Activated T-helper 1 cell treated with anti-CD3 and anti-CD28 coated beads, Interleukin-12 subunit alpha, Interleukin-12 subunit beta, Interleukin-2, Interleukin-4 antibody, amounts not matched to agents 30 ng/mL and 10 ng/mL and 1 ng/mL, durations not matched to agents 14 hours and 24 hours and 36 hours (primary cell): ENCODE measurements at regions not wholly inside any gene's neighbourhood (a gene's known extent, or its start where the extent isn't known, plus 50 kb on each side); places are given as distances from the start of the nearest gene placed in this dataset.

Experiments
- DNase-seq: peaks from one replicate; pipeline ENCODE4 v3.0.0; 2021; ENCODE audit warnings: low spot score
- H3K27ac Mint-ChIP-seq: one replicate; pipeline ENCODE4 v1.8.0; 2021; ENCODE audit warnings: mild to moderate bottlenecking, mixed read lengths
- H3K27me3 Mint-ChIP-seq: one replicate; pipeline ENCODE4 v1.8.0; 2022; ENCODE audit warnings: mild to moderate bottlenecking, moderate library complexity, mixed read lengths; ENCODE audit not compliant: insufficient read depth
- H3K36me3 Mint-ChIP-seq: one replicate; pipeline ENCODE4 v1.8.0; 2021; ENCODE audit warnings: low read depth, mixed read lengths
- H3K4me1 Mint-ChIP-seq: one replicate; pipeline ENCODE4 v1.8.0; 2021; ENCODE audit warnings: low read depth, mixed read lengths
- H3K4me3 Mint-ChIP-seq: one replicate; pipeline ENCODE4 v1.8.0; 2021; ENCODE audit warnings: mild to moderate bottlenecking, moderate library complexity, mixed read lengths
- H3K9me3 Mint-ChIP-seq: one replicate; pipeline ENCODE4 v1.8.0; 2021; ENCODE audit warnings: mixed read lengths
- intact Hi-C: fragments of 100-400 bp; cut with micrococcal nuclease; formaldehyde crosslinking; loops from one replicate; pipeline ENCODE4 v1.15.1; 2024

DNA sequence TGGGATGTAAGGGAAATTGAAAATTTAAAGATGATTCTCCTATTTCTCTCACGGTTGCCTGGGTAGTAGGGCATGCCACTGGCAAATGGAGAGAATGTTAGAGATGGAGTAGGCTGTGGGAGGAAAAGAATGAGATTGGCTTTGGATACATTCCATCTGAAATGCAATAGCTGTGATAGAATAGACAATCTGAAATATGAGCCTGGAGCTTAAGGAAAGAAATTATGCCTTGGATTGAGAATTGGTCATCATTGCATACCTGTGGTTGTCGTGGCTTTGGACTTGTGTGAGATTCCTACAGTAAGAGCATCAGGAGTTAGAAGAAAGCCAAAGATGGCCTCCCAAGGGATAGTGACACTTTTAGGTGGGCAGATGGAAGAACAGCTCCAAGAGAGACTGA is 305.1 kb upstream of the SLC10A2 start:
- Mint-ChIP-seq H3K27ac (no peak overlapping the region), H3K4me3 (no peak overlapping the region), H3K4me1 (no peaks in the 10 kb centered on the region), H3K27me3 (no peaks in the 10 kb centered on the region), H3K9me3 (no peaks in the 10 kb centered on the region), H3K36me3 (no peaks in the 10 kb centered on the region)
- intact Hi-C loops, result no loop called here
- DNase-seq, result no peak

DNA sequence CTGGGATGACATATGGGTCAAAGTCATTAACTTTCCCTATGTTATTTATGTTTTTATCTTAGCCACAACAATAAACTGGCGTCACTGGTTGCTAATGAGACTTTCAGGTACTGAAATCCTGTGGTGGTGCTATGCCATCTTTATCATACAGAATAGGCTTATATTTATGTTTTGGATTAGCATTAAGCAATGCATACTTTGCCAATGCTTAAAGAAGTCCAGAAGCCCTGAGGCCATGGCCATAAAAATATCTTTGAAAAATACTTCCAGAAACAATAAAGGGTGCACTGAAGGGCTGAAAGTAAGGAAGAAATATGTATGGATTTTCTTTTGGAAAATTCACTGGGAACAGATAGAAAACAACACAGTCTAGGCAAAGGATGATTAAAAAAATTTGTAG is 304.6 kb upstream of the SLC10A2 start:
- no peaks in the 10 kb centered on the region for H3K4me1 Mint-ChIP-seq
- intact Hi-C loops, result no loop called here
- H3K27ac Mint-ChIP-seq, result no peak overlapping the region
- no peak overlapping the region for H3K4me3 Mint-ChIP-seq
- H3K27me3 Mint-ChIP-seq, result no peaks in the 10 kb centered on the region
- no peaks in the 10 kb centered on the region for H3K36me3 Mint-ChIP-seq
- DNase-seq, result no peak
- H3K9me3 Mint-ChIP-seq, result no peaks in the 10 kb centered on the region

DNA sequence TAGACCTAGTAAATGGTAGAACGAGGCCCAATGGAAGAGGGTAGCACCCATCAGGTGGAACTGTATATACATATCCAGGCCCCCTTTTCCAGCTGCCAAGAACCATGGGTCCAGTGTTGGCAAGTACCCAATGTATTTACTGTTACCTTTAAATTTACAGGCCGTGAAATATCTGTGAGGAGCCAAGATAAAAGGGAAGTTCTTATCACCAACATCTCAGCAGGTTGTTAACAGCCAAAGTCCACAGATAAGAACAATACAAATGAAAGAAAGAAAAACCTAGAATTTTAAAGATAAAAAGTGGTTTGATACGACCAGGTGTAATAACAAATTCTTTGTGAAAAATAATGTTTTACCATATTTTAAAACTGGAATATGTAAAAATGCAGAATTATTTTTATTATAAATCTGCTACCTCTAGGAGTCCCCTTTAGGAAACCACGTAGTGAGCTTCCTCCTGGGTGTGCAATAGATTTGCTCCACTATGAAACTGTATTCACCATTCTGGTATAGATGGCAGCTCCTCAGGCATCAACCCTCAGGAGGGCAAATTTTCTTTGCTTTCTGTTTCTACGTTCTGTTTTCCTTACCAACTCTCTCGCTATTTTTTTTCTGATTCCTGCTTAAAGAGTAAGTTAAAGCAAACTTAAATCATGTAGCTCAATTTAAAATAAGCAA is 292.2 kb upstream of the SLC10A2 start:
- intact Hi-C loops, result no loop called here
- no peak overlapping the region for H3K4me3 Mint-ChIP-seq
- no peaks in the 10 kb centered on the region for H3K4me1 Mint-ChIP-seq
- H3K36me3 Mint-ChIP-seq, result no peaks in the 10 kb centered on the region
- H3K27me3 Mint-ChIP-seq, result no peaks in the 10 kb centered on the region
- no peak for DNase-seq
- H3K9me3 Mint-ChIP-seq, result no peaks in the 10 kb centered on the region
- no peak overlapping the region for H3K27ac Mint-ChIP-seq

DNA sequence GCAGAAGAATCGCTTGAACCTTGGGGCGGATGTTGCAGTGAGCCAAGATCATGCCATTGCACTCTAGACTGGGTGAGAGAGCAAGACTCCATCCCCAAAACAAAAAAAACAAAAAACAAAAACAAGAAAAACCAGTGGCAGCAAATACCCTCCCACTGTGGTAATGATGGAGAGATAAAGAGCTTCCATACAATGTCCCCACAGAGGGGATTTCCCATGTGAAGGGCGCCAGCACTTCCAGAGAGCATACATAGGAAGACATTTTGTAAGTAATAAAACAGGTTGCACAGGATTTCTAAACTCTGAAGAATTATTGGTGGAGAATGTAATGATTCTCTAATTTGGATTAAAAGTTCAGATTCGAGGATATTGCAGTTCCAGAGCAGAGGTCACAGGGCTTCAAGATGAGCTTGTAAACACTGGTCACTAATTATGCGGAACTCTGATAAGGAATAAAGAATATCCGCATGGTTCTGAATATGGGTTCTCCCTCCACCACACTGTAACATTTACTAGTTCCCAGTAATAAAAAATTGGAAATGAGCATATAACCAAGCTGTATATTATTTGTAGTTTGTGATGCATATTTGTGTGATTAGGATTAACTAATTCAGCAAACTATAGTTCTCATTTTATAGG is 290.1 kb upstream of the SLC10A2 start:
- H3K27me3 Mint-ChIP-seq, result no peaks in the 10 kb centered on the region
- no peaks in the 10 kb centered on the region for H3K4me1 Mint-ChIP-seq
- H3K27ac Mint-ChIP-seq, result no peak overlapping the region
- no peak for DNase-seq
- H3K9me3 Mint-ChIP-seq, result no peaks in the 10 kb centered on the region
- intact Hi-C loops, result no loop called here
- no peak overlapping the region for H3K4me3 Mint-ChIP-seq
- no peaks in the 10 kb centered on the region for H3K36me3 Mint-ChIP-seq

DNA sequence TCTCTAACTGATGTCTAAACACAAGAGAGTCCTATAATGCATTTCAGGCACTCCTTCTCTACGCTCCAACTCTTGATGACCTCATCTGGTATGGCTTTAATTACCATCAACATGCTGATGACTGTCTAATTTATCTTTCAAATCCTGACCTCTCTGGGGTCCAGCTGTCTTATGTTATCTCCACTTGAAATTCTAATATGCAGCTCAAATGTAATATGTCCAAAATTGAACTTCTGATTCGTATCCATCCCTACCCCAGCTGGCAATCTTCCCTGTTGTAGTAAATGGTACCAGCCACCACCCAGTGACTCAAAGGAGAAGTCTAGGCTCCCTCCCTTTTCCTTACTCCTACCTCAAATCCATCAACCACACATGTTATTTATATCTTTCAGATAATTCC is 288.0 kb upstream of the SLC10A2 start:
- no peaks in the 10 kb centered on the region for H3K36me3 Mint-ChIP-seq
- no peak overlapping the region for H3K4me3 Mint-ChIP-seq
- intact Hi-C loops, result no loop called here

DNA sequence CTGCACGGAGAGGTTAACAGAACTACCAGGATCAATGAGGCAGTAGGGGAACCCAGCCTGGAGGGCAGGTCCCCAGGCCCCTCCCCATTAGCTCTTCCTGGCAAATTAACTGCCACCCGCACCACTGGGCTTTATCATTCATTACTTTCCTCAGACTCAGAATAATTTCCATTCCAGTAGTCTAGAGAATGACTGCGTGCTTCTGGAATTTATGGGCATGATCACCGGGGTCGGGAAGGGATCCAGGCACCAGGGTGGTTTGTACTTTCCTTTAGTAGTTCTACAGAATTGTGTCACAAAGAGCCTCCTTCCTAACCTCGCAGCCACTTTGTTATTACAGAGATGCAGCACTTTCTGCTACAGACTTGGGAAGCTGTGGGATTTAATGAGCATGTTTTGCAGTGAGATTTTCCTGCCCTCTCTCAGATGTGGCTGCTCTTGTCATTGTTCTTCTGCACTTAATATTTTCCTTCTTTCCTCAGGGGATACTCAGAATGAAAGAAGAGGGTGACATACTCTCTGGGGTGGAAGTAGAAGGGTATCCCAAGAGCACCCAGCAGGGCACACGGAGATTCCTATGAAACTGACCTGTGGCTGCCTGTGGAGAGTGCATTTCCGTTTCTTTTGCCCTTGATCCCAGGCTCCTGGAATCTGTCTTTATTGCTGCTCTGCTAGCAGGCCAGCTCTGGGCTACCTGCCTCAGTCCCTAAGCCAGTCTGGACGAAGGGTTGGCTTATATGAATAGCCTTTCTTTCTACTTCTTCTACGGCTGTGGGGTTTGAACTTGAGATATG is 285.0 kb upstream of the SLC10A2 start:
- intact Hi-C loops, result no loop called here
- H3K4me3 Mint-ChIP-seq, result no peak overlapping the region

More for the DNA sequence above, 288.0 kb upstream of the SLC10A2 start:
- DNase-seq, result no peak
- Mint-ChIP-seq H3K27me3 (no peaks in the 10 kb centered on the region), H3K27ac (no peak overlapping the region), H3K9me3 (no peaks in the 10 kb centered on the region), H3K4me1 (no peaks in the 10 kb centered on the region)

DNA sequence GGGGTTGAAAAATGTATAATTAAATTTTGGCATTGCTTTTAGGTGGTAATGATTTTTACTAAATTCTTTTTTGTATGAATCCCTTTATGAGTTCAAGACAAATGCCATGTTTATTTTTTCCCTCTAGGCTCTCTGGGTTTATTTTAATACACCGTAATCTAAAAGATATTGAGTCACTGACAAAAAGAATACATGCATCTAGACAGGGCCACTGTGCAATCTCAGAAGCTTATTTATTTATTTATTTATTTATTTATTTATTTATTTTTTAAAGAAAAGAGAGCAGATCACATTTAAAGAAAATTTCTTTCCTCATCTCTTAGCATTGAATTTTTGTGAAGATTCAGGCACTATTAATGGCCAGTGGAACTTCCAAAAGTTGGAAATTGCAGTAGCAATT is 283.9 kb upstream of the SLC10A2 start:
- H3K9me3 Mint-ChIP-seq, result no peaks in the 10 kb centered on the region
- H3K36me3 Mint-ChIP-seq, result no peaks in the 10 kb centered on the region
- intact Hi-C loops, result no loop called here
- H3K27ac Mint-ChIP-seq, result no peak overlapping the region
- no peaks in the 10 kb centered on the region for H3K27me3 Mint-ChIP-seq
- no peak overlapping the region for H3K4me3 Mint-ChIP-seq
- no peak for DNase-seq
- H3K4me1 Mint-ChIP-seq, result no peaks in the 10 kb centered on the region

More for the DNA sequence above, 285.0 kb upstream of the SLC10A2 start:
- Mint-ChIP-seq H3K4me1 (no peaks in the 10 kb centered on the region), H3K36me3 (no peaks in the 10 kb centered on the region), H3K27ac (no peak overlapping the region), H3K27me3 (no peaks in the 10 kb centered on the region), H3K9me3 (no peaks in the 10 kb centered on the region)
- no peak for DNase-seq

DNA sequence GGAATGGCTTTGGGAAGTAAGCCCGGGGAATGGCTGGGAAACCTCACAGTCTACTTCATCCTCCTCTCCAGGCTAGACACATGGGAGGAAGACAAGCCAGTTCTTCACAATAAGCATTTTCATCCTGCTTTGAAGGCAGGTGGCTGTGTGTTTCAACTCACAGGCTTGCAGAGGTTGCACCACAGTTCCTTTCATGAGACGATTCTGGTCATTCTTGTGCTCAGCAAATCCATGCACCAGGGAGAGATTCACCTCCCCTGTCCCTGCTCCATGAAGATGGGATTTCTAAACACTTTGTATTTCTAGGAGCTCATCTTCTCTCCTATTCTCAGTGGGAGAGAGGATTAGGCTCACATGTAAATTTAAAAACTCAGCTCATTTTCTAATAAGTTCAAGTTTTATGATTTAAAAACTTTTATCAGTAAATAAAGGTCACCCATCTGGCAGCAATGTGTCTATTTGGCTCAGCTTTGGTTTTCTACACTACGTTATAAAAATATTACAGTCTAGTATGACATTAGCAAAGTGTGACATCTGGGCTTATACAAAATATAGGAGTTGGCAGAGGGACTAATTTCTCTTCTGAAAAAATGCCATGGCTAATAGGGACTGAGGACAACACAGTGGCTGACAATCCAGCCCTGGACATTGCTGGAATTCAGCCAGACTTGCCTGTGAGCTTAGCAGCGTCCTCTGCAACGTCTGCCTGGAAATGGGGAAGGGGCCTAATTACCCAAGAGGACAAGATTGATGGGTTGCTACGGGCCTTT is 283.2 kb upstream of the SLC10A2 start:
- DNase-seq, result no peak
- Mint-ChIP-seq H3K4me3 (no peak overlapping the region), H3K27me3 (no peaks in the 10 kb centered on the region), H3K27ac (peak overlapping the region; percentile 50), H3K36me3 (no peaks in the 10 kb centered on the region), H3K4me1 (no peaks in the 10 kb centered on the region), H3K9me3 (peaks cover 7% of the 10 kb centered on the region)
- intact Hi-C loops, result no loop called here

DNA sequence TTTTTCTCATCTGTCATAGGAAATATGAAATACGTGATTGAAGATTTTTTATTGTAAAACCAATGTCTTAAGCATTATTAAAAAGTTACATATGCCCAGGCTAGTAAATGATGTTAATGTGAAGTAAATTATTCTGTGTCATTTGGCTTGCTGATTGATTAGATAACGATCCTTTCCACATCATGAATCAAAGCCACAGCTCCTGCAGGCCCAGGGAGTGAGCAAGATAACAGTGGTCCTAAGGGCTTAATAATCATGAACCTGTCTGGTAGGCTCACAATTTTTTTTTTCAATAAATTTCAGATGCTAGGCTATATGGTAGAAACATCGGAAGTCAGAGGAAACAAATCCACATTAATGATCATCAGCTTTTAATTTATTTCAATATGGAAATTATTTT is 269.0 kb upstream of the SLC10A2 start:
- Mint-ChIP-seq H3K4me3 (no peak overlapping the region), H3K9me3 (peaks cover under 1% of the 10 kb centered on the region), H3K4me1 (no peaks in the 10 kb centered on the region), H3K27ac (no peak overlapping the region), H3K36me3 (no peaks in the 10 kb centered on the region), H3K27me3 (no peaks in the 10 kb centered on the region)
- no peak for DNase-seq
- intact Hi-C loops, result no loop called here

DNA sequence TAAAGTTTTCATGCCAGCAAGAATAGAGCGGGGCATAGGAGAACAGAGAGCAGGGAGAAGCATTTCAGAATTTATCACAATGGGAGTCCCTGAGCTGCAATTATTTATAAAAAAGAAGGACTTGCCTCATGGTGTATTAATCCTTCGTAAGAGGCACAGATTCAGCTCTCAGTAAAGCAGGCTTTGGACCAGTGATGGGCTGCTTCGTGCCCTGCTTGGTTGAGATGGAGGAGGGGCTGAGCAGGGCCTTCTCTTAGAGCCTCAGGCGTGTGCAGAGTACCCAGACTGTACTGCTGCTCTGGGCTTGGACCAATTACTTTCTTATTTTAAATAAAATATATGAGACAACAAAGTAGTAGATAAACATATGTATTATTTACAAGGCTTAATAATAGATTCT is 265.7 kb upstream of the SLC10A2 start:
- H3K4me1 Mint-ChIP-seq, result no peaks in the 10 kb centered on the region
- H3K4me3 Mint-ChIP-seq, result no peak overlapping the region
- DNase-seq, result no peak
- H3K27me3 Mint-ChIP-seq, result no peaks in the 10 kb centered on the region
- no peaks in the 10 kb centered on the region for H3K36me3 Mint-ChIP-seq
- no peaks in the 10 kb centered on the region for H3K9me3 Mint-ChIP-seq
- intact Hi-C loops, result no loop called here
- no peak overlapping the region for H3K27ac Mint-ChIP-seq

DNA sequence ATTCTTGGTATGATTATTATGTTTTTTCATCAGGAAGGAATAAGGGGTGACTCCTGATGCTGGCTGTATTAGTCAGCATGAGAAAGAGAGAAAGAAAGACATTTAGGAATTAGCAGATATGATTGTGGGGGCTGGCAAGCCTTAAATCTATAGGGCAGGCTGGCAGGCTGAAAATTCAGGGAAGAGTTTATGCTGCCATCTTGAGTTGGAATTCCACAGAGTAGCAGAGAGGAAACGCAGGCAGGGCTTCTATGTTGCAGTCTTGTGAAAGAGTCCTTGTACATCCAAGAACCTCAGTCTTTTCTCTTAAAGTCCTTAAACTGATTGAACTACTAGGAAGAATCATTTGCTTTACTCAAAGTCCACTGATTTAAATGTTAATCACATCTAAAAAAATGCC is 262.7 kb upstream of the SLC10A2 start:
- Mint-ChIP-seq H3K4me1 (no peaks in the 10 kb centered on the region), H3K27me3 (no peaks in the 10 kb centered on the region), H3K9me3 (no peaks in the 10 kb centered on the region), H3K27ac (no peak overlapping the region), H3K4me3 (no peak overlapping the region), H3K36me3 (no peaks in the 10 kb centered on the region)
- intact Hi-C loops, result no loop called here
- DNase-seq, result no peak

DNA sequence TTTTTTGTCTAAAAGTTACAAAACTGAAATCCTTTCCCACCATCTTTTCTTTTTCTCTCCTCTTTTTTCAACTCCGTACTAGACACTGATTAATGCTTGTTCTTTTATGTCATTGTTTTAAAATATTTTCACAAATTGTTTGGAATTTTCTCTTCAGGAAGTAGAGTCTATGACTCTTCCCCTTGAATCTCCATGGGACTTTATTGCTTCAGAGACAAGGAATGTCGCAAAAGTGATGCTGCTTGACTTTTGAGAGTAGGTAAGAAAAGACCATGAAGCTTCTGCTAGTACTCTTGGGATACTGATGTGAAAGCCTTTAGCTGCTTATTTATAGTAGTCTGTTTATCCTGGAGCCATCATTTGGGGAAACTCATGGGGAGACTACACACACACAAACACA is 260.1 kb upstream of the SLC10A2 start:
- Mint-ChIP-seq H3K27me3 (no peaks in the 10 kb centered on the region), H3K9me3 (no peaks in the 10 kb centered on the region), H3K4me3 (no peak overlapping the region), H3K4me1 (no peaks in the 10 kb centered on the region), H3K27ac (no peak overlapping the region), H3K36me3 (no peaks in the 10 kb centered on the region)
- no peak for DNase-seq
- intact Hi-C loops, result no loop called here

DNA sequence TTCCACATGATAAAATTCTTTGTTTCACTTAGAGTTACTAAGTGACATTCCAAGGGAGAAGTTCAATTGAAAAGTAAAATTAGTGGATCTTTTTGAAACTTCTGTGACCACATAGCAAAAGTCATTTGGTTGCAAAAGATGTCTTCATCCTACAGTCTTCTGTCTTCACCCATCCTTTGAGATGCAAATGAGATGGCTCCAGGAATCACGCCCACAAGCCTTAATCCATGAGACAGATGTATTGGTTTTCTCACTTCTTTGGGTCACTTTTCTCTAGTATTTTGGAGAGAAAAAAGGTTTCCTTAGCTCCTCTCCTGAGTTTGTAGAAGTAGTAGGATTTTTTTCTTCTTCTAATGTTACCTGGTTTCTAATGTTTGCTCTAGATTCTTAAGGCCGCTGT is 259.5 kb upstream of the SLC10A2 start:
- intact Hi-C loops, result no loop called here
- Mint-ChIP-seq H3K4me3 (no peak overlapping the region), H3K36me3 (no peaks in the 10 kb centered on the region), H3K9me3 (no peaks in the 10 kb centered on the region), H3K4me1 (no peaks in the 10 kb centered on the region), H3K27ac (no peak overlapping the region), H3K27me3 (no peaks in the 10 kb centered on the region)
- no peak for DNase-seq
